Activated CD8-positive, alpha-beta memory T cell treated with anti-CD3 and anti-CD28 coated beads, Interleukin-2, amount 50 U/mL, for 1 hour (primary cell): ENCODE measurements at regions not wholly inside any gene's neighbourhood (a gene's known extent, or its start where the extent isn't known, plus 50 kb on each side); places are given as distances from the start of the nearest gene placed in this dataset.
"Not testable (repeated sequence)": the region's sequence is repeated elsewhere in the genome, so short reads cannot be mapped to it uniquely, and the experiment has no call there.

ENCODE experiments used
- DNase-seq: peaks from one replicate; pipeline ENCODE4 v3.0.0-alpha.2; 2020; ENCODE audit errors: extremely low read depth

GRCh38 chrX:74180716-74181115, 123.3 kb upstream of the ZCCHC13 start:
- no peak for DNase-seq

GRCh38 chrX:74179990-74180389, 124.0 kb upstream of the ZCCHC13 start:
- no peak for DNase-seq

- no peak for DNase-seq
These were observed 124.5 kb upstream of the ZCCHC13 start for GRCh38 chrX:74179499-74179898.

- no peak for DNase-seq
These were observed 124.9 kb upstream of the ZCCHC13 start for GRCh38 chrX:74179071-74179470.

GRCh38 chrX:74178536-74178935, 125.4 kb upstream of the ZCCHC13 start:
- DNase-seq: no peak

DNA sequence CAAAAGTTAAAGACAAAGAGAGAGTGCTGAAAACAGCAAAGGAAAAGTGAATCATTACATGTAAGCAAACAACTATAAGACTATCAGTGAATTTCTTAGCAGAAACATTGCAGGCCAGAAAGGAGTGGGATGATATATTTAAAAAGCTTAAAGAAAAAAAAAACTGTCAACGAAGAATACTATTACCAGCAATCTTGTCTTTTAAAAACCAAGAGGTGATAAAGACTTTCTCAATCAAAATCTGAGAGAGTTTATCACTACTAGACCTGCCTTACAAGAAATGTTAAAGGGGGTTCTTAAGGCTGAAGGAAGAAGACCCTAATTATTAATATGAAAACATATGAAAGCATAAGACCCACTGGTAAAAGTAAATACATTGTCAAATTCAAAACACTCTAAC, 132.5 kb upstream of the ZCCHC13 start:
- DNase-seq: no peak

DNA sequence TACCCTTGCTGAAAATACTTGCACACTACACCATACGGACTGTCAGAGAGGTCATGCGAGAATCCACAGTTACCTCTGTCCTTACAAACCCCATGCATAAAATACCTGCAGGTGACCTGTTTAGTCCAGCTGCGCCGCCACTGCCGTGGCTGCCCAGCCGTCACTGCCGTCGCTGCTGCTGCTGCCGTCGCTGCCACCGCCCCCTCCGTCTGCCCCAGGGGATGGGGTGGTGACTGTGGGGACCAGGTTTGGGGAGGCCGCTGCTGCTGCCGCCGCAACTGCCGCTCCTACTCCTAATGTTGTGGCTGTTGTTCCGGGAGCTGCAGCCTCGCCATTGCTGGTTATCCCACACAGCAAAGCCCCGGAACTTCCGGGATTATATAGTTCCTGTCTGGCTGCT, 141.8 kb upstream of the ZCCHC13 start:
- no peak for DNase-seq

DNA sequence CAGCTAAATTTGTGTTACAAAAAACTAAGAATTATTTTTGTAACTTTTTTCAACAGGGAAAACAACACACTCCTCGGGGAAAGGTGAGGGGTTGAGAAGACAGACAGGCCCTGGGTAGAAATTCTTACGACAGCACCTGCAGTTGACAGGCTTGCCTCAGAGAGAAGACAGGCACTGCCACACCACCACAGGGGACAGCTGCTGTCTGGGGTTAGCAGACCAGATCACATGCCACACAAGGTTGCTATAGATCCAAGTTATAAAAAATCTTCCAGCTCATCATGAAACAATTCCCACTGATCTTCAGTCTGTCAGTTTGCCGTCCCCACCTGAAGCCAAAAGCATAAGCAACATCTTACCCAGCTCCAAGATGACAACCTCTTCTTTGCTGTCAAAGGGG, 143.2 kb upstream of the ZCCHC13 start:
- no peak for DNase-seq

DNA sequence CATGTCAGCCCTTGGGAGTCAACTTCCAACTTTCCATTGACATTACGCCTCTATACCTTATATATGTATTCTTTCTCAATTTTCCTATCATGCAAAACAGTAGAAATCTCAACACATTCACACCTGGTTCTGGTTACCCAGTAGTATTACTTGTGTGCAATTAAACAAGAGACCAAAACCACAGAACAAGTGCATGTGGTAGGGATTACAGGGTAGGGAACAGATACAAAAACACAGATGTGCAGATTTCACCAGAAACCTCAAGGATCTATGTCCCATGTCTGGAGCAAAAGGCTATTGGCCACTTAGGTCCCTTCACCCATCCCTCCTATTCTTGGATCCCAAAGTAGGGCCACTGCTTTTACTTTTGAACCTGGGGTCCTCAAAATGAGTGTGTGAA, 143.6 kb upstream of the ZCCHC13 start:
- DNase-seq: no peak

DNA sequence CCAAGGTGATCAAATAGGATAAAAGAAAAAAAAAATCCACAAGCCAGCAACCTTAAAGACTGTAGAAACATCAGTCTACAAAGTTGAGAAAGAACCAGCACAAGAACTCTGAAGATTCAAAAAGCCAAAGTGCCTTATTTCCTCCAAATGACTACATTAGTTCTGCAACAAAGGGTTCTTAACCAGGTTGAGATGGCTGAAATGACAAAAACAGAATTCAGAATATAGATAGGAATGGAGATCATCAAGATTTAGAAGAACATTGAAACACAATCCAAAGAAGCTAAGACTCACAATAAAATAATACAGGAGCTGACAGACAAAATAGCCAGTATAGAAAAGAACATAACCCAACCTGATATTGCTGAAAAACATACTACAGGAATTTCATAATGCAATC, 156.5 kb upstream of the ZCCHC13 start:
- DNase-seq: no peak

- DNase-seq: no peak
These were observed 165.0 kb upstream of the ZCCHC13 start for GRCh38 chrX:74138943-74139342.

DNA sequence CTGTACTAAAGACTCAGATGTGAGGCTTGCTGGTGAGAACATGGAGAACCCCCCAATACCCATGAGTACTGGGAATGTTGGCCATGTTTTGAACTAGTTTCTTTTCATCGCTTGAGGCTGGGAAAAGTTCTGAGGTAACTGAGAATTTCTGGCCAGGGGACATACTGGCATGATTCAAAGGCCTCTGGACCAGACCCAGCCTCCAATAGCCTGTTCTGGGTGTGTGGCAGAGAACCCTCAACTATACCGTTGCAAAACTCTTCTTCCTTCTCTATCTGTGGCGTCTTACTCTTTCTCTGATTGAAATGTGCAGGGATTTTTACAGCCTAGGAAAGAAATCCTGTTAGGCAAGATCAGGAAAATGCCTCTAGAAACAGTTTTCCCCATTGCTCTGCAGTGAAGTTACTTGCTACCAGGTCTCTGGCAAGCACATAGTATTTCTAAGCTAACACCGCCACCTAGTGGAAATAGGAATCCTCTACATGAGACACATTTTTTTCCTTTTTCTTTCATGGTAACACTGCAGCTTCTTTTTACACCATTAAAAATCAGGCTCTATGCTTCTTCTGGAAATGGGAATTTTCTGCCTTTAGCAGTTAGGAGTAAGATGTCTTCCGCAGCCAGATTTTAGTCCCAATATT, 170.7 kb upstream of the ZCCHC13 start:
- no peak for DNase-seq

DNA sequence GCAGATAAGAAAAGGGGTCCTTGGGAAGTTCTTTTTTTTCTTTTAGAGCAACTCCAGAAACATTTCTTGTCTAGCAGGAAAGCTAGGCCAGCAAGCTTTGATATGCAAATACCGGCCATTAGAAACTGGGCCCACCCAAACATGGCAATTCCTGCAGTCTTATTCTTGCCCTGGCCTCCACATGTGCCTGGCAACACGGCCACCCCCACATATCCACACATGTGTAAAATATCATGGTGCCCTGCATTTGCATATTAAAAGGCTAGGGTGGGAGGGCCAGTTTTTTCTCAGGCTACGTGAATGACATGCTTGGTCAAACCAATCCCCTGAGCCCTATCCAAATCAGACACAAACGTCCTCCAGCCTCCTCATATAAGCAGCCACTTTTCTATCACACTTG, 171.7 kb upstream of the ZCCHC13 start:
- DNase-seq: no peak

- no peak for DNase-seq
These were observed 184.7 kb upstream of the ZCCHC13 start for GRCh38 chrX:74119016-74119910.

DNA sequence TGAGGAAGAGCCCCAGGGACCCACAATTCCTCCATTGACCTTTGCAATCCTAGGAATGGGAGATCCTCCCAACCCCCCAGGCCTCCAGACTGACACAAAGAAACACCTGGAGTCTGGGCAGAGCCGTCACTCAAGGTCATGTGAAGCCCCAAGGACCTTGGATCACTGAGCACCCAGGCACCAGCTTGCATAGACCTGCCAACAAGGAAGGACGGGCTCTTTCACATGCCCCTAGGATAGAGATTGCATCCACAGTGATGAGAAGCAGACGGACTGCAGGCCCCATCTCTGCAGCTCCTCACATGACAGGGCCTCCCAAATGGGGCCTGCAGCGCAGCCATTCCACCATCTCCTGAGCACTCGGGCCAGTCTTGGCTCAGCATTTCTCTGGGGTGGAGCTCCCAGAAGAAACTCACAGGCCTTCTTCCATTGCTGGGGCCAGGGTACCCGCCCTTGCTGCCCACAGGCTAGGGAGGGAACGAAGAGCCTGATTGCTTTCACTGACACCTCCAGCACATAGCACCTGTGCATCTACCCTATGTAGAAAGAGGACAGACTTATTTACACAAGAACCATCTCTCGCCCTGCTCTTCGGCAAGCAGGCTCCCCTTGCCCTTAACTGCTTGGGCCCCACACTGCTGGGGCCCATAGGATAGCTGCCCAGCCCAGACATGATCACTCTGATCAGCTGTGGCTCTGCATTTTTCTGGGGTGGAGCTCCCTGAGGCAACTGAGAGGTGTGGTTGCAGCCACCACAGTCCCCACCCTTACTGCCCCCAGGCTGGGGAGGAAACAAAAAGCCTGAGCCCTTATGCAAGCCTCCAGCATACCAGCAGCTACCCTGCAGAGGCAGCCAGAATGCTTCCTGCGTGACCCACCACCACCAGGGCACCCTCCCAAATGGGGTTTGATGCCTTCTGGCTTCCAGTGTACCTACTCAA, 185.7 kb upstream of the ZCCHC13 start:
- DNase-seq: no peak

DNA sequence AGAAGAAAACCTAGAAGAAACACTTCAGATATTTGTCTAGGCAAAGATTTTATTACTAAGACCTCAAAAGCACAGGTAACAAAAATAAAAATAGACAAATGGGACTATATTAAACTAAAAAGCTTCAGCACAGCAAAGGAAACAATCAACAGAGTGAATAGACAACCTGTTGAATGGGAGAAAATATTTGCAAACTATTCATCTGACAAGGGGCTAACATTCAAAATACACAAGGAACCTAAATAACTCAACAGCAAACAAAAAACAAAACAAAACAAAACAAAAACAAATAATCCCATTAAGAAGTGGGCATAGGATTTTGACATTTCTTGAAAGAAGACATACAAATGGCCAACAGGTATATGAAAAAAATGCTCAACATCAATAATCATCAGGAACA, 192.7 kb upstream of the ZCCHC13 start:
- DNase-seq: no peak

GRCh38 chrX:74107666-74108065, 196.3 kb upstream of the ZCCHC13 start:
- DNase-seq: no peak

GRCh38 chrX:74104356-74105015, 199.5 kb upstream of the ZCCHC13 start:
- DNase-seq: no peak

DNA sequence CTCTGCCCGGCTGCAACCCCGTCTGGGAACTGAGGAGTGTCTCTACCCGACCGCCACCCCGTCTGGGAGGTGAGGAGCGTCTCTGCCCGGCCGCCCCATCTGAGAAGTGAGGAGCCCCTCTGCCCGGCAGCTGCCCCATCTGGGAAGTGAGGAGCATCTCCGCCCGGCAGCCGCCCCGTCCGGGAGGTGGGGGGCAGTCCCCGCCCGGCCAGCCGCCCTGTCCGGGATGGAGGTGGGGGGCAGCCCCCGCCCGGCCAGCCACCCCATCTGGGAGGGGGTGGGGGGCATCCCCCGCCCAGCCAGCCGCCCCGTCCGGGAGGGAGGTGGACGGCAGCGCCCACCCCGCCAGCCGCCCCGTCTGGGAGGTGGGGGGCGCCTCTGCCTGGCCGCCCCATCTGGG, 205.6 kb upstream of the ZCCHC13 start:
- not testable (repeated sequence) for DNase-seq

DNA sequence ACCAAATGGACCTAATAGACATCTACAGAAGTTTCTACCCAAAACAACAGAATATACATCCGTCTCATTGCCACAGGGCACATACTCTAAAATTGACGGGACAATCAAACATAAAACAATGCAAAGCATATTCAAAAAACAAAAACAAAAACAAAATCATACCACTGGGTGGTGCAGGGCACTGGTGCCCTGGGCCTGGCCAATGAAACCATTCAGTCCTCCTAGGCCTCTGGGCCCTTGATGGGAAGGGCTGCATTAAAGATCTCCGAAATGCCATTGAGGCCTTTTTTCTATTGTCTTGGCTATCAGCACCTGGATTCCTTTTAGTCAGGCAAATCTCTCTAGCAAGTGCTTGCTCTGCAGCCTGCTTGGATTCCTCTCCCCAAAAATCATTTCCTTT, 213.9 kb upstream of the ZCCHC13 start:
- no peak for DNase-seq

GRCh38 chrX:74085642-74086236, 218.2 kb upstream of the ZCCHC13 start:
- DNase-seq: no peak
